IPS-15b (cell line): ENCODE measurements at regions not wholly inside any gene's neighbourhood (a gene's known extent, or its start where the extent isn't known, plus 50 kb on each side); places are given as distances from the start of the nearest gene placed in this dataset.

Experiments
- H3K27me3 ChIP-seq: one replicate; pipeline ENCODE4 v1.6.1; 2013; ENCODE audit warnings: low read length; ENCODE audit not compliant: control insufficient read depth, insufficient read depth
- H3K36me3 ChIP-seq: one replicate; pipeline ENCODE4 v1.6.1; 2013; ENCODE audit warnings: low read length; ENCODE audit not compliant: control insufficient read depth, insufficient read depth
- H3K4me1 ChIP-seq: one replicate; pipeline ENCODE4 v1.6.1; 2013; ENCODE audit warnings: mild to moderate bottlenecking, low read length; ENCODE audit not compliant: control insufficient read depth, insufficient read depth
- H3K4me3 ChIP-seq: one replicate; pipeline ENCODE4 v1.5.1; 2013; ENCODE audit warnings: low read depth, low read length
- H3K9ac ChIP-seq: one replicate; pipeline ENCODE4 v1.6.1; 2013; ENCODE audit warnings: low read depth, mild to moderate bottlenecking, low read length
- H3K9me3 ChIP-seq: one replicate; pipeline ENCODE4 v1.6.1; 2013; ENCODE audit warnings: mild to moderate bottlenecking, low read length; ENCODE audit not compliant: control insufficient read depth, insufficient read depth

DNA sequence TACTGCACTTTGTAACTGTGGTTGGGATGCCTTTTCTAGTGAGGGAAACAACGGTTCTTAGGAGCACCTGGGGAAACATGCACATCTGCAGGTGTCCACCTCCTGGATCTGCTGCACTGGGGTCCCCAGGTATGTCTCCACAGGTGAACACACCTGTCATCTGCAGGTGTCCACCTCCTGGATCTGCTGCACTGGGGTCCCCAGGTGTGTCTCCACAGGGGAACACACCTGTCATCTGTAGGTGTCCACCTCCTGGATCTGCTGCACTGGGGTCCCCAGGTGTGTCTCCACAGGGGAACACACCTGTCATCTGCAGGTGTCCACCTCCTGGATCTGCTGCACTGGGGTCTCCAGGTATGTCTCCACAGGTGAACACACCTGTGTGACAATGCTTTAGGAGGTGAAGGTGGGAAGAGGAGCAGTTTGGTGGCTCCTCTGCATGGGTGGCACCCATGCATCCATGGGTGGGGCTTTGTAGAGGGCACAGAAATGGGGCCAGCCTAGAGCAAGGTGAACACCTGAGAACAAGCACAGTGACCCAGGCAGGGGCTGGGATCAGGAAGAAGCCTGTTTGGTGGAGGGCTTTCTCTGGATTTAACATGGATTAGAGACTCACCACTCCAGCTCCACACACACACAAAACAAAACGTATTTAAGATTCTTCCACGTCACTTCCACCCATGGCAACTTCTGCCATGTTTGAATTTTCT is 206.0 kb upstream of the CDH4 start:
- no peak overlapping the region for H3K4me3 ChIP-seq
- peaks cover 17% of the 10 kb centered on the region for H3K27me3 ChIP-seq
- no peaks in the 10 kb centered on the region for H3K36me3 ChIP-seq
- H3K9me3 ChIP-seq = no peaks in the 10 kb centered on the region
- no peaks in the 10 kb centered on the region for H3K4me1 ChIP-seq
- no peak overlapping the region for H3K9ac ChIP-seq

GRCh38 chr20:61046721-61047351 is 205.2 kb upstream of the CDH4 start:
- H3K4me3 ChIP-seq = no peak overlapping the region
- H3K9ac ChIP-seq = no peak overlapping the region
- H3K36me3 ChIP-seq = no peaks in the 10 kb centered on the region
- no peaks in the 10 kb centered on the region for H3K4me1 ChIP-seq
- H3K27me3 ChIP-seq = peaks cover 10% of the 10 kb centered on the region
- H3K9me3 ChIP-seq = no peaks in the 10 kb centered on the region

DNA sequence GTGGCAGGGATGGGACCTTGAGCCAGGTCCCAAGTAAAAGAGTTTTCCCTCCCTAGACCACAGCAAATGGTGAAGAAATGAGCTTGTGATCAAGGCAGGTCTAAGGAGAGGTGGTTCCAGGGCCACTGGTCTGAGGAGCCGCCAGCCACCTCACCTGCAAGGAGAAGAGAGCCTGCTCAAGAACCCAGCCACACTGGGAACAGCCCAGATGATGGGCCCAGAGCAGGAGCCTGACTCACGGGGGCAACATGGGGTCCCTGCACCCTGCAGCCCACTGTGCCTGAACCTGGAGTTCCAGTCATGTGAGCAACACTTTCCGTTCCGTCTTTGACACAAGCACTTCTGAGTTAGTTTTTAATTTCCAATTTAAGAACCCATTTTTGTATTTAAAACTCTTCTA is 204.5 kb upstream of the CDH4 start:
- Histone ChIP-seq H3K4me1 (no peaks in the 10 kb centered on the region), H3K4me3 (no peak overlapping the region), H3K9me3 (no peaks in the 10 kb centered on the region), H3K27me3 (peaks cover 8% of the 10 kb centered on the region), H3K36me3 (no peaks in the 10 kb centered on the region), H3K9ac (no peak overlapping the region)

GRCh38 chr20:61048302-61048701 is 203.8 kb upstream of the CDH4 start:
- H3K9me3 ChIP-seq = no peaks in the 10 kb centered on the region
- H3K27me3 ChIP-seq = peaks cover 8% of the 10 kb centered on the region
- H3K9ac ChIP-seq = no peak overlapping the region
- H3K4me3 ChIP-seq = no peak overlapping the region
- H3K4me1 ChIP-seq = no peaks in the 10 kb centered on the region
- H3K36me3 ChIP-seq = no peaks in the 10 kb centered on the region

GRCh38 chr20:61049684-61050083 is 202.4 kb upstream of the CDH4 start:
- H3K4me1 ChIP-seq = no peaks in the 10 kb centered on the region

DNA sequence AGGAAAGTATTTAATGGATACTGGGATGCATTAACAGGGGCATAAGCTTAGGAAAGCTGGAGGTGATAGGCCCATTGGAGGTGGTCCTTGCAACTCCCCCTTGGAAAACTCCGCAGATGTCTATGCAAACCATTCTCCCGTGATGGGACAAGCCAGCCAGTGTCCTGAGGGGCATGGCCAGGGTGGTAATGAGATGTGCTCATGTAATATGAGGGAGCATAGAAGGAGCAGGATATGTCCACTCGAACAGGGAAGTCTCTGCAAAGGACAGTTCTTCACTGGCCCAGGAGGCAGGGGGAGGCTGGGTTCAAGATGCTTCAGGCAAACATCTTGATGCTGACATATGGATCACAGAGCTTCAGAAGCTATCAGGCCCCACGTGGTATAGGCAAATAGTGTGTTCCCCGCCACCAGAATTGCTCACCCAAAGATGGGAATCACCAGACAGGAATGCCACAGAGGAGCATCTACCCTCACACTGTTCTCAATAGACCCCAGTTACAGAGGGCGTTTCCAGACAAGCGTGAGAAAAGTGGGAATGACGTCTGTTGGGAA is 201.6 kb upstream of the CDH4 start:
- Histone ChIP-seq H3K27me3 (peaks cover 10% of the 10 kb centered on the region), H3K4me1 (no peaks in the 10 kb centered on the region), H3K36me3 (no peaks in the 10 kb centered on the region), H3K4me3 (no peak overlapping the region), H3K9me3 (no peaks in the 10 kb centered on the region), H3K9ac (no peak overlapping the region)

More at GRCh38 chr20:61049684-61050083, 202.4 kb upstream of the CDH4 start:
- Histone ChIP-seq H3K36me3 (no peaks in the 10 kb centered on the region), H3K9me3 (no peaks in the 10 kb centered on the region), H3K27me3 (peaks cover 8% of the 10 kb centered on the region), H3K4me3 (no peak overlapping the region), H3K9ac (no peak overlapping the region)

DNA sequence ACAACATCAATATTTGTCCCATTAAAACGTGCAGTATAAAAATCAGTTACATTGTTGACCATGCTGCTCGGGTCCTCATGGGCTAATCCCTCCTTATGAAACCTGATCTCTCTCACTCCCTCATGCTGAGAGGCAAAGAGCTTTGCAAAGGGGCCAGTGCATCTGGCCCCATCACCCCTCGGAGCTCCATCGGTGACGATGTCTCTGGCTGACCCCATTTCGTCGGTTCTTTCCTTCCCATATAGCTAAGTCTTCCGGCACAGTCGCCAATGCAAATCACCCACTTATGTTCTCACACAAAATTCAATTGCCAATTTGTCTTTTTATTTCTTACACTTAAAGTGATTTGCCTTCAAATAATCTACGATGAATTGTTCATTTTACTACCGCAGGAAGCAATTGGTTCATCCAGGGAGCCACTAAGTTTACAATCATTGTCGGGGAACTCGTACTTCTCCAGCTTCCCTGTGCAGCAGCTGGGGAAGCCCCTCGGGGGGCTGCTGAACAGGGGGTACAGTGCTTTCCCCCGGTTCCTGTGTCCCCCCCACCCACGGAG is 199.8 kb upstream of the CDH4 start:
- no peaks in the 10 kb centered on the region for H3K36me3 ChIP-seq
- no peak overlapping the region for H3K4me3 ChIP-seq
- no peaks in the 10 kb centered on the region for H3K9me3 ChIP-seq
- no peaks in the 10 kb centered on the region for H3K4me1 ChIP-seq
- H3K9ac ChIP-seq = no peak overlapping the region
- H3K27me3 ChIP-seq = peaks cover 5% of the 10 kb centered on the region

- no peaks in the 10 kb centered on the region for H3K9me3 ChIP-seq
- no peak overlapping the region for H3K4me3 ChIP-seq
- H3K4me1 ChIP-seq = no peaks in the 10 kb centered on the region
- no peaks in the 10 kb centered on the region for H3K36me3 ChIP-seq
- H3K27me3 ChIP-seq = peaks cover 5% of the 10 kb centered on the region
- no peak overlapping the region for H3K9ac ChIP-seq
Measured at GRCh38 chr20:61052776-61053442, 199.2 kb upstream of the CDH4 start.

DNA sequence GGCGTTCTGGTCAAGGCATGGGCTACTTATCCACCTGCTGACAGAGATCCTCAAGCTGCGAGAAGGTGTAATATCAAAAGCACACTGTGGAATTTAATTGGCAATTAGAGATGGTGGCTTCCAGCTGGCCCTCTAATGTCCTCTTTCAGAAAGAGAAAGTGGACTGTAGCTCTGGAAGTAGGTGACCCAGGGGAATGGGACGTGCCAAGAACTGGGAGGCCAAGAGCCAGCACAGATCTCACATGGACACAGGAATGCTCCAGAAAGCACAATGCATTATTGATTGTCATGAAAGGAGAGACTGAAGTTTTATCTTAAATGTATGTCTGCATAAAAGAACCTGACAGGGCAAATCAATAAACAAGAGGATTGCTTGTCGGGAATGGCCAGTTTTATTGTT is 198.6 kb upstream of the CDH4 start:
- Histone ChIP-seq H3K4me3 (no peak overlapping the region), H3K9me3 (no peaks in the 10 kb centered on the region), H3K4me1 (no peaks in the 10 kb centered on the region), H3K27me3 (peaks cover 5% of the 10 kb centered on the region), H3K36me3 (no peaks in the 10 kb centered on the region), H3K9ac (no peak overlapping the region)

GRCh38 chr20:61053889-61054288 is 198.2 kb upstream of the CDH4 start:
- no peaks in the 10 kb centered on the region for H3K4me1 ChIP-seq
- no peak overlapping the region for H3K4me3 ChIP-seq
- H3K9ac ChIP-seq = no peak overlapping the region
- H3K9me3 ChIP-seq = no peaks in the 10 kb centered on the region
- no peaks in the 10 kb centered on the region for H3K36me3 ChIP-seq
- peaks cover 5% of the 10 kb centered on the region for H3K27me3 ChIP-seq

- H3K4me3 ChIP-seq = no peak overlapping the region
- no peaks in the 10 kb centered on the region for H3K9me3 ChIP-seq
- H3K27me3 ChIP-seq = peaks cover 5% of the 10 kb centered on the region
Measured at GRCh38 chr20:61054411-61054810, 197.7 kb upstream of the CDH4 start.

More at GRCh38 chr20:61054411-61054810, 197.7 kb upstream of the CDH4 start:
- H3K9ac ChIP-seq = no peak overlapping the region
- no peaks in the 10 kb centered on the region for H3K4me1 ChIP-seq
- no peaks in the 10 kb centered on the region for H3K36me3 ChIP-seq
